HFF-Myc (cell line): ENCODE measurements at regions not wholly inside any gene's neighbourhood (a gene's known extent, or its start where the extent isn't known, plus 50 kb on each side); places are given as distances from the start of the nearest gene placed in this dataset.

Experiments used
- DNase-seq: peaks from one replicate; pipeline ENCODE4 v3.0.0-alpha.2; 2011; ENCODE audit warnings: low read depth; ENCODE audit errors: extremely low read depth
- H3K4me3 ChIP-seq: replicated peaks from 2 replicates; pipeline ENCODE4 v1.5.1; 2011; ENCODE audit warnings: low read depth, mild to moderate bottlenecking, control low read depth, low read length
- TF ChIP-seq, protein P1 (sequence below): IDR thresholded peaks from 2 replicates; pipeline ENCODE4 v1.5.1; 2012; ENCODE audit warnings: mild to moderate bottlenecking, low read depth, low read length, control low read depth; ENCODE audit errors: missing control alignments

DNA sequence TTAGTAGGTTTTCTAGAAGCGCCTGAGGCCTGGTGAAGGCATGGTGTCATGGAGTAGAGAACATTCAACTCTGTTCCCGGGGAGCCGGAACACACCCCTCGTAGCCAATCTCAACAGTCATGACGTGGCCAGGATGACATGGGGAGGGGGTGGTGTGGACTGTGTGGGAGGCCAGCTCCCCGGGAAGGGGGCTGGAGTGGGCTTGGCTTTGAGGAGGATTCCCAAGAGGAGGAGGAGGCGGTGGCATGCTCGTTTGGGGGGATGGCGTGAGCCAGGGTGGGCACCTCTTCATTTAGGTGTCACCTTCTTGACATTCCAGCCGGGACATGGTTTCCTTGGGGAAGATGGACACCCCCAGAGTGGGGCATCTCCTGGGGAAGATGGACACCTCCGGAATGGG lies 257.5 kb downstream of the SEC14L1 start:
- H3K4me3 ChIP-seq = no peak overlapping the region
- no peak for DNase-seq
- TF ChIP-seq, protein P1, sequence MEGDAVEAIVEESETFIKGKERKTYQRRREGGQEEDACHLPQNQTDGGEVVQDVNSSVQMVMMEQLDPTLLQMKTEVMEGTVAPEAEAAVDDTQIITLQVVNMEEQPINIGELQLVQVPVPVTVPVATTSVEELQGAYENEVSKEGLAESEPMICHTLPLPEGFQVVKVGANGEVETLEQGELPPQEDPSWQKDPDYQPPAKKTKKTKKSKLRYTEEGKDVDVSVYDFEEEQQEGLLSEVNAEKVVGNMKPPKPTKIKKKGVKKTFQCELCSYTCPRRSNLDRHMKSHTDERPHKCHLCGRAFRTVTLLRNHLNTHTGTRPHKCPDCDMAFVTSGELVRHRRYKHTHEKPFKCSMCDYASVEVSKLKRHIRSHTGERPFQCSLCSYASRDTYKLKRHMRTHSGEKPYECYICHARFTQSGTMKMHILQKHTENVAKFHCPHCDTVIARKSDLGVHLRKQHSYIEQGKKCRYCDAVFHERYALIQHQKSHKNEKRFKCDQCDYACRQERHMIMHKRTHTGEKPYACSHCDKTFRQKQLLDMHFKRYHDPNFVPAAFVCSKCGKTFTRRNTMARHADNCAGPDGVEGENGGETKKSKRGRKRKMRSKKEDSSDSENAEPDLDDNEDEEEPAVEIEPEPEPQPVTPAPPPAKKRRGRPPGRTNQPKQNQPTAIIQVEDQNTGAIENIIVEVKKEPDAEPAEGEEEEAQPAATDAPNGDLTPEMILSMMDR = no peak

DNA sequence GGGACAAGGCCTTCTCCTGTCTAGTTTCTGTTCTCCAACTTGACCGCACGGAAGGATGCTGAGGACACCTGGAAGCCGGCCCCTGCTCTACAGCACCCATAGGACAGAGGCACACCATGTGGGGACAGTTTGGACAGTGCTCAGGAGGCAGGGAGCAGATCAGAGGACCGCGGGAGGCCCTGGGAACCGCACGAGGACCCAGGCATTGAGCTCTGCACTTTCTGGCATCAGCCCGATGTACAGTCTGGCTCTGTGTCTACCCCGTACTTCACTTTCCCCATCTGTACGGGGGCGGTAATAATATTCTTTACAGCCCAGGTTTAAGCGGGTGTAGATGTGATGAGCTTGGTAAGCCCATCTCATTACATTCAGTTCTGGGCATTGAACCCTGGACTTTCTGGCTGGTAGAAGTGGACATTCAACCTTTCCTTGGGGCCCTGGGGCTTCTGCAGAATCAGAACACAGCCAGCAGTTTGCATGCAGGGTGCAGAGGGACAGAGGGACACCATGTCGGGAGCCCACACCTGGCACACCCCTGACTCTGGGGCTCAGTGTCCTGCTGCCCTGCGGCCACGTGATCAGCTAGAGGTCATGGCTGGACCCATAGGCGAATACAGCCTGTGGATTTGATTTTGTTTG lies 258.7 kb downstream of the SEC14L1 start:
- H3K4me3 ChIP-seq = no peak overlapping the region
- TF ChIP-seq, protein P1 = no peak
- DNase-seq = no peak

DNA sequence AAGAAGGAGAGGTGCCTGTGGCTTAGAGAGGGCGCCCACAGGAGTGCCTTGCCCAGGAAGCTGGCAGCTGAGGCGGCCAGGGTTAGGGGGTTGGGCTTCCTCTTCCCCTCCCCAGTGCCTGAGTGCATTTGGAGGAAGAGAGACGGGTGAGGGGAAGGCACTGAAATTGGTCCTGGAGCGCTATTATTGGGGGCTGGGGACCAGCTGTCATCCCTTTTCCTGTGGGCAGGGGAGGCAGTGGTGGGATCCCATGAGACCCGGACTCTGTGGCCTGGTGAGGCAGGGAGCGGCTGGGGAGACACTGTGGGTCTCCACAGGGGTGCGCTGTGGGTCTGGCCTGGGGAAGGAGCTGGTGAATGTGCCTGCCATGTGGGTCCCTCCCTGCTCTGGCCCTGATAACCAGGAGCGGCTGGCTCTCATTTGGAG lies 259.7 kb downstream of the SEC14L1 start:
- TF ChIP-seq, protein P1 = peak; percentile 56
- no peak for DNase-seq
- no peak overlapping the region for H3K4me3 ChIP-seq

DNA sequence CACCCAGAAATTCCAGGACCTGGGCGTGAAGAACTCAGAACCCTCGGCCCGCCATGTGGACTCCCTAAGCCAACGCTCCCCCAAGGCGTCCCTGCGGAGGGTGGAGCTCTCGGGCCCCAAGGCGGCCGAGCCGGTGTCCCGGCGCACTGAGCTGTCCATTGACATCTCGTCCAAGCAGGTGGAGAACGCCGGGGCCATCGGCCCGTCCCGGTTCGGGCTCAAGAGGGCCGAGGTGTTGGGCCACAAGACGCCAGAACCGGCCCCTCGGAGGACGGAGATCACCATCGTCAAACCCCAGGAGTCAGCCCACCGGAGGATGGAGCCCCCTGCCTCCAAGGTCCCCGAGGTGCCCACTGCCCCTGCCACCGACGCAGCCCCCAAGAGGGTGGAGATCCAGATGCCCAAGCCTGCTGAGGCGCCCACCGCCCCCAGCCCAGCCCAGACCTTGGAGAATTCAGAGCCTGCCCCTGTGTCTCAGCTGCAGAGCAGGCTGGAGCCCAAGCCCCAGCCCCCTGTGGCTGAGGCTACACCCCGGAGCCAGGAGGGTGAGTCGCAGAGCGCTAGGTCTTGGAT lies 261.5 kb downstream of the SEC14L1 start:
- H3K4me3 ChIP-seq = no peak overlapping the region
- TF ChIP-seq, protein P1 = no peak
- no peak for DNase-seq

DNA sequence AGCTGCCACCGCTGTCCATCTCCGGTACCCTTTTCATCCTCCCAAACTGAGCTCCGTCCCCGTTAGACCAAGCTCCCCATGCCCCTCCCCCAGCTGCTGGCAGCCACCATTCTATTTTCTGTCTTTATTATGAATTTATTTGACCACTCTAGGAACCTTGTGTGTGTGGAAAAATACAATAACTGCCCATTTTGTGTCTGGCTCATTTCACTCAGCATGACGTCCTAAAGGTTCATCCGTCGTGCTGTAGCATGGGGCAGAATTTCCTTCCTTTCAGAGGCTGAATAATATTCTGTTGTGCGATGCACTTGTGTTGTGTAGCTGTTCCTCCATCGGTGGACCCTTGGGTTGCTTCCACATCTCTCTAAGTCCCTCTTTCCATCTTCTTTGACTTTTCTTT lies 263.1 kb downstream of the SEC14L1 start:
- no peak overlapping the region for H3K4me3 ChIP-seq
- TF ChIP-seq, protein P1 = no peak
- DNase-seq = no peak

DNA sequence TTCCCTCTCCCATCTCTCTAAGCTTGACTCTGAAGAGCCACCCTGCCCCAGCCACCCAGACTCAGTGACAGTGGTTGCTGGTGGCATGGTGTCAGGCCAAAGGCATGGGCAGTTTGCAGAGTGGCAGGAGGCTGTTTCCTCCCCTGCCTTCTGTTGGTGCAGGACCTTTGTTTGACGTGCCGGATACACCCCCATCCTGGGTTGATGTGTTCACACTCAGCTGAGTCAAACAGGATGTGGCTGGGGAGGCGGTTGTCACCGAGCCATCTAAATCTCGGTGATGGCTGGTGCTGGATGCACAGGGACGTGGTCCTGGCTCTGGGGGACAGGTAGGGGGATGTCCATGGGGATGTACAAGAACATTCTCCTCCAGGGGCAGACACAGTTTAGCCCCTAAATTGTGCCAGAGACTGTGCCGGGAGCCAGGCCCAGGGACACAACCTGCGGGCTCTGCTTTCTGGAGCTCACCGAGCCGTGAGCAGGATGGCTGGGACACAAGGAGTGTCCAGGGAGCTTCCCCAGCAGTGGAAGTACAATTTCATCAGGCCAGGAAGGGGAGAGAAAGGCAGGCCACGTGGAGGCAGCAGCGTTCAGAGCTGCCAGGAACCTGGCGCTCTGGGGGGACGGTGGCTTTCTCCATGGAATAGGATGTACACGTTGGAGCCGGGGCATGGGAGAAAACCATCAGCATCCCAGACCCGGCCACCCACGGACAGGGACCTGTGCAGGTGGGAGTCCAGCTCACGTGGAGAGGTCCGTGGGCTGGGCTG lies 264.2 kb downstream of the SEC14L1 start:
- no peak overlapping the region for H3K4me3 ChIP-seq
- TF ChIP-seq, protein P1 = no peak
- DNase-seq = no peak
